ENCODE measurements at regions not wholly inside any gene's neighbourhood (a gene's known extent, or its start where the extent isn't known, plus 50 kb on each side); places are given as distances from the start of the nearest gene placed in this dataset.

DNA sequence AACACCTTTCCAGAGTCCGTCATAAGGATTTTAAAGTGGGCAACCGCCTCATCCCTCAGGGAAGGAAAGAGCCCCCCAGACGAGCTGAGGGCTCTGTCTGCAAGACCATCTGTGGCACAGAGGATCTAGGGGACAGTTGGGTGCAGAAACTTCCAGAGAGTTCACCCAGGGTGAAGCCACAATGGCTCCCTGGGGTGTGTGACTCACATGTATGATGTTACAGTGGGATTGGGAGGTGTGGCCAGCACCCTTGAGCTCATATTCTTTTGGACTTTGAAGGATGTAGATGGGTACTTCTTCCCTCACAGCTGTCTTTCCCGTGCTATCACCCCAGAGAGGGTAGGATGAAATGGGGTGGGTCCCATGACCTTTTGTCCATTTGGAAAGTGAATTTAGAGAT is 95.5 kb downstream of the NCR2 start:
- ChIA-PET POLR2A (no interaction called here), CTCF (no interaction called here)
- no peak for DNase-seq (ENCODE audit: low read depth, low spot score)

More for the DNA sequence above, 95.5 kb downstream of the NCR2 start:
- no peaks in the 10 kb centered on the region for H4K20me1 ChIP-seq (replicated peaks; ENCODE audit: control insufficient read depth, extremely low read depth, insufficient read depth, low read length)
- no peak overlapping the region for H2AFZ ChIP-seq (ENCODE audit: low read depth, low read length)
- no TSS peak for BruUV-seq (replicated peaks)
- dilution Hi-C loops (cut with MboI; ENCODE audit: extremely low pct_ligation_motif_present, low sequenced_read_pairs): no loop called here
- H3K36me3 ChIP-seq (ENCODE audit: control insufficient read depth in 2 of 2, extremely low read depth in 1 of 2, insufficient read depth in 2 of 2, low read length in 2 of 2): no peaks in the 10 kb centered on the region
- H3K9ac ChIP-seq (replicated peaks; ENCODE audit: extremely low read depth, insufficient read depth, low read length): no peak overlapping the region
- H3K4me3 ChIP-seq (replicated peaks in 1 of 3; ENCODE audit: insufficient read depth in 1 of 3, low read depth in 1 of 3, low read length in 3 of 3): no peak overlapping the region
- H3K79me2 ChIP-seq (ENCODE audit: control insufficient read depth, insufficient read depth, low read length): no peaks in the 10 kb centered on the region
- intact Hi-C loops (cut with micrococcal nuclease): no loop called here
- no peaks in the 10 kb centered on the region for H3K9me3 ChIP-seq (replicated peaks; ENCODE audit: control insufficient read depth, insufficient read depth, low read length)
- H3K9me1 ChIP-seq (replicated peaks; ENCODE audit: control insufficient read depth, extremely low read depth, insufficient read depth, low read length): no peaks in the 10 kb centered on the region
- peaks cover 34 to 41% of the 10 kb centered on the region in 2 experiments for H3K27me3 ChIP-seq (ENCODE audit: control insufficient read depth in 2 of 2, insufficient read depth in 2 of 2, low read length in 2 of 2)
- H3K4me1 ChIP-seq (ENCODE audit: control insufficient read depth, extremely low read depth, insufficient read depth, low read length): no peaks in the 10 kb centered on the region
- TF ChIP-seq, protein P1, sequence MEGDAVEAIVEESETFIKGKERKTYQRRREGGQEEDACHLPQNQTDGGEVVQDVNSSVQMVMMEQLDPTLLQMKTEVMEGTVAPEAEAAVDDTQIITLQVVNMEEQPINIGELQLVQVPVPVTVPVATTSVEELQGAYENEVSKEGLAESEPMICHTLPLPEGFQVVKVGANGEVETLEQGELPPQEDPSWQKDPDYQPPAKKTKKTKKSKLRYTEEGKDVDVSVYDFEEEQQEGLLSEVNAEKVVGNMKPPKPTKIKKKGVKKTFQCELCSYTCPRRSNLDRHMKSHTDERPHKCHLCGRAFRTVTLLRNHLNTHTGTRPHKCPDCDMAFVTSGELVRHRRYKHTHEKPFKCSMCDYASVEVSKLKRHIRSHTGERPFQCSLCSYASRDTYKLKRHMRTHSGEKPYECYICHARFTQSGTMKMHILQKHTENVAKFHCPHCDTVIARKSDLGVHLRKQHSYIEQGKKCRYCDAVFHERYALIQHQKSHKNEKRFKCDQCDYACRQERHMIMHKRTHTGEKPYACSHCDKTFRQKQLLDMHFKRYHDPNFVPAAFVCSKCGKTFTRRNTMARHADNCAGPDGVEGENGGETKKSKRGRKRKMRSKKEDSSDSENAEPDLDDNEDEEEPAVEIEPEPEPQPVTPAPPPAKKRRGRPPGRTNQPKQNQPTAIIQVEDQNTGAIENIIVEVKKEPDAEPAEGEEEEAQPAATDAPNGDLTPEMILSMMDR (IDR thresholded peaks at IDR 0.05; ENCODE audit: extremely low read depth in 1 of 2, insufficient read depth in 1 of 2, low read depth in 1 of 2, low read length in 2 of 2): no peak
- TF ChIP-seq MYC (IDR thresholded peaks at IDR 0.05; ENCODE audit: low read depth, low read length): no peak
- no peak for TF ChIP-seq POLR2AphosphoS5 (IDR thresholded peaks at IDR 0.05; ENCODE audit: insufficient read depth, low read depth, low read length)
- no peak for TF ChIP-seq JUN (IDR thresholded peaks at IDR 0.05; ENCODE audit: borderline replicate concordance, insufficient read depth, insufficient read length, low read depth)
- no peak for TF ChIP-seq POLR2A (IDR thresholded peaks at IDR 0.05; ENCODE audit: low read depth, low read length)
- TF ChIP-seq, protein P2, sequence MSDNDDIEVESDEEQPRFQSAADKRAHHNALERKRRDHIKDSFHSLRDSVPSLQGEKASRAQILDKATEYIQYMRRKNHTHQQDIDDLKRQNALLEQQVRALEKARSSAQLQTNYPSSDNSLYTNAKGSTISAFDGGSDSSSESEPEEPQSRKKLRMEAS (IDR thresholded peaks at IDR 0.05; ENCODE audit: insufficient read depth, insufficient read length): no peak
- TF ChIP-seq FOS (IDR thresholded peaks at IDR 0.05; ENCODE audit: borderline replicate concordance, insufficient read depth, low read length): no peak
- TF ChIP-seq EZH2 (IDR thresholded peaks at IDR 0.05; ENCODE audit: borderline replicate concordance, low read depth, low read length, severe bottlenecking): no peak
- TF ChIP-seq GATA2 (IDR thresholded peaks at IDR 0.05; ENCODE audit: insufficient read depth, insufficient read length, low read depth, low read length): no peak
- no peak overlapping the region for H3K27ac ChIP-seq (ENCODE audit: insufficient read depth, low read depth, low read length)
- no peak for FAIRE-seq
- H3K4me2 ChIP-seq (ENCODE audit: insufficient read depth, low read length): no peak overlapping the region
